Spinal cord (tissue), 9 donors: ENCODE measurements at regions not wholly inside any gene's neighbourhood (a gene's known extent, or its start where the extent isn't known, plus 50 kb on each side); places are given as distances from the start of the nearest gene placed in this dataset.
A peak's percentile ranks its signal among the peaks of the same experiment; 100 is the strongest.
"Not testable (repeated sequence)": the region's sequence is repeated elsewhere in the genome, so short reads cannot be mapped to it uniquely, and the experiment has no call there.

Experiments
- DNase-seq, 6 donors: peaks; one replicate each; pipeline versions ENCODE4 v3.0.0 to v3.0.0-alpha.2; 2013 to 2015; ENCODE audit warnings: low spot score in 6 of 6, low read depth in 4 of 6
- H3K27ac ChIP-seq: one replicate; pipeline ENCODE4 v1.5.1; 2013; ENCODE audit warnings: low read depth, low read length, control low read depth
- H3K27me3 ChIP-seq: one replicate; pipeline ENCODE4 v1.6.1; 2013; ENCODE audit warnings: low read length; ENCODE audit not compliant: control insufficient read depth, insufficient read depth
- H3K36me3 ChIP-seq: one replicate; pipeline ENCODE4 v1.6.1; 2013; ENCODE audit warnings: low read length; ENCODE audit not compliant: control insufficient read depth, insufficient read depth
- H3K4me1 ChIP-seq: one replicate; pipeline ENCODE4 v1.6.1; 2013; ENCODE audit warnings: low read length; ENCODE audit not compliant: control insufficient read depth, insufficient read depth
- H3K4me3 ChIP-seq: one replicate; pipeline ENCODE4 v1.5.1; 2013; ENCODE audit warnings: low read depth, low read length, control low read depth
- H3K9me3 ChIP-seq: one replicate; pipeline ENCODE4 v1.6.1; 2013; ENCODE audit warnings: low read length; ENCODE audit not compliant: control insufficient read depth, insufficient read depth
- WGBS: methylation state at CpG from one replicate; pipeline ENCODE4 v1.1.5; 2013; ENCODE audit warnings: missing lambda C conversion rate; ENCODE audit not compliant: insufficient coverage; 5-methylcytosine and 5-hydroxymethylcytosine counted together
- donor health status: healthy.

GRCh38 chr7:109647263-109647662 is 1077.6 kb downstream of the DNAJB9 start:
- H3K27ac ChIP-seq, H3K4me3 ChIP-seq, DNase-seq, H3K4me1 ChIP-seq, H3K27me3 ChIP-seq, H3K36me3 ChIP-seq, H3K9me3 ChIP-seq: not testable (repeated sequence)
- no CpG with 5 or more reads among the region's 3 CpGs for WGBS

GRCh38 chr7:109659261-109659660 is 1089.6 kb downstream of the DNAJB9 start:
- no peak overlapping the region for H3K4me3 ChIP-seq
- H3K27ac ChIP-seq = no peak overlapping the region
- DNase-seq = no peak
- no CpG with 5 or more reads among the region's 2 CpGs for WGBS
- H3K36me3 ChIP-seq = no peaks in the 10 kb centered on the region
- H3K4me1 ChIP-seq = no peaks in the 10 kb centered on the region
- no peaks in the 10 kb centered on the region for H3K9me3 ChIP-seq
- no peaks in the 10 kb centered on the region for H3K27me3 ChIP-seq

- Histone ChIP-seq H3K4me3 (no peak overlapping the region), H3K9me3 (no peaks in the 10 kb centered on the region), H3K4me1 (no peaks in the 10 kb centered on the region), H3K27ac (no peak overlapping the region), H3K27me3 (no peaks in the 10 kb centered on the region), H3K36me3 (no peaks in the 10 kb centered on the region)
- no CpG with 5 or more reads among the region's 4 CpGs for WGBS
- no peak for DNase-seq
Measured at GRCh38 chr7:109660401-109660800, 1090.7 kb downstream of the DNAJB9 start.

- no peak overlapping the region for H3K4me3 ChIP-seq
- no peak overlapping the region for H3K27ac ChIP-seq
- no peaks in the 10 kb centered on the region for H3K4me1 ChIP-seq
- WGBS = 100% methylated on average over 2 of the region's 3 CpGs
- no peak for DNase-seq
- H3K36me3 ChIP-seq = no peaks in the 10 kb centered on the region
- no peaks in the 10 kb centered on the region for H3K9me3 ChIP-seq
- no peaks in the 10 kb centered on the region for H3K27me3 ChIP-seq
Measured at GRCh38 chr7:109663806-109664205, 1094.1 kb downstream of the DNAJB9 start.

- H3K4me1 ChIP-seq, H3K27me3 ChIP-seq, H3K36me3 ChIP-seq, H3K4me3 ChIP-seq, DNase-seq, H3K9me3 ChIP-seq, H3K27ac ChIP-seq: not testable (repeated sequence)
- no CpG with 5 or more reads among the region's 2 CpGs for WGBS
Measured at GRCh38 chr7:109687269-109687668, 1117.6 kb downstream of the DNAJB9 start.

- H3K27ac ChIP-seq, H3K9me3 ChIP-seq, DNase-seq: not testable (repeated sequence)
Measured at GRCh38 chr7:109692613-109693012, 1122.9 kb downstream of the DNAJB9 start.

GRCh38 chr7:109694149-109695071 is 1124.7 kb downstream of the DNAJB9 start:
- WGBS = 100% methylated on average over 1 of the region's 4 CpGs
- DNase-seq = no peak
- Histone ChIP-seq H3K4me3 (no peak overlapping the region), H3K9me3 (no peaks in the 10 kb centered on the region), H3K4me1 (no peaks in the 10 kb centered on the region), H3K27ac (no peak overlapping the region), H3K36me3 (no peaks in the 10 kb centered on the region), H3K27me3 (no peaks in the 10 kb centered on the region)

More at GRCh38 chr7:109692613-109693012, 1122.9 kb downstream of the DNAJB9 start:
- H3K27me3 ChIP-seq, H3K36me3 ChIP-seq, H3K4me1 ChIP-seq, H3K4me3 ChIP-seq: not testable (repeated sequence)
- 40% methylated on average over 2 of the region's 4 CpGs for WGBS

- H3K9me3 ChIP-seq = no peaks in the 10 kb centered on the region
- H3K27ac ChIP-seq = no peak overlapping the region
- no peak overlapping the region for H3K4me3 ChIP-seq
- no peaks in the 10 kb centered on the region for H3K36me3 ChIP-seq
- peak in 1 of 6 donors; percentile 36 for DNase-seq
- no peaks in the 10 kb centered on the region for H3K4me1 ChIP-seq
- H3K27me3 ChIP-seq = no peaks in the 10 kb centered on the region
Measured at GRCh38 chr7:109695419-109695818, 1125.7 kb downstream of the DNAJB9 start.

- Histone ChIP-seq H3K27me3 (no peaks in the 10 kb centered on the region), H3K27ac (no peak overlapping the region), H3K4me3 (no peak overlapping the region), H3K9me3 (no peaks in the 10 kb centered on the region), H3K4me1 (no peaks in the 10 kb centered on the region), H3K36me3 (no peaks in the 10 kb centered on the region)
- no CpG with 5 or more reads among the region's 1 CpG for WGBS
- DNase-seq = no peak
Measured at GRCh38 chr7:109696723-109697122, 1127.0 kb downstream of the DNAJB9 start.

- 89% methylated on average over 3 of the region's 3 CpGs for WGBS
- Histone ChIP-seq H3K36me3 (no peaks in the 10 kb centered on the region), H3K4me1 (no peaks in the 10 kb centered on the region), H3K27ac (no peak overlapping the region), H3K9me3 (no peaks in the 10 kb centered on the region), H3K4me3 (no peak overlapping the region), H3K27me3 (no peaks in the 10 kb centered on the region)
- DNase-seq = no peak
Measured at GRCh38 chr7:109699661-109700060, 1130.0 kb downstream of the DNAJB9 start.
